SK-N-SH treated with all-trans-retinoic acid at 6 μM for 48 hours (cell line): ENCODE measurements at regions not wholly inside any gene's neighbourhood (a gene's known extent, or its start where the extent isn't known, plus 50 kb on each side); places are given as distances from the start of the nearest gene placed in this dataset.

Experiments
- CREB5 ChIP-seq: fragments of 250-450 bp; sonication (Bioruptor Pico); IDR thresholded peaks from 2 replicates; pipeline ENCODE4 v1.5.1; 2020; ENCODE audit warnings: low read depth, mild to moderate bottlenecking, moderate library complexity
- CSDC2 ChIP-seq: fragments of 250-450 bp; sonication (Bioruptor Pico); IDR thresholded peaks from 2 replicates; pipeline ENCODE4 v1.5.0; 2020; ENCODE audit warnings: mild to moderate bottlenecking, moderate library complexity
- GLIS3 ChIP-seq: fragments of 250-450 bp; sonication (Bioruptor Pico); IDR thresholded peaks from 2 replicates; pipeline ENCODE4 v1.5.0; 2020; ENCODE audit warnings: mild to moderate bottlenecking, moderate library complexity
- SNAI2 ChIP-seq: fragments of 250-450 bp; sonication (Bioruptor Pico); IDR thresholded peaks from 2 replicates; pipeline ENCODE4 v1.5.0; 2020; ENCODE audit warnings: mild to moderate bottlenecking, moderate library complexity
- ZNF8 ChIP-seq: fragments of 450-650 bp; formaldehyde crosslinking; IDR thresholded peaks from 2 replicates; pipeline ENCODE4 v1.5.0; 2020; ENCODE audit warnings: mild to moderate bottlenecking, moderate library complexity
- TF ChIP-seq, protein P1 (sequence below): fragments of 250-450 bp; sonication (Bioruptor Pico); IDR thresholded peaks from 2 replicates; pipeline ENCODE4 v1.5.1; 2021; ENCODE audit warnings: mild to moderate bottlenecking, moderate library complexity

DNA sequence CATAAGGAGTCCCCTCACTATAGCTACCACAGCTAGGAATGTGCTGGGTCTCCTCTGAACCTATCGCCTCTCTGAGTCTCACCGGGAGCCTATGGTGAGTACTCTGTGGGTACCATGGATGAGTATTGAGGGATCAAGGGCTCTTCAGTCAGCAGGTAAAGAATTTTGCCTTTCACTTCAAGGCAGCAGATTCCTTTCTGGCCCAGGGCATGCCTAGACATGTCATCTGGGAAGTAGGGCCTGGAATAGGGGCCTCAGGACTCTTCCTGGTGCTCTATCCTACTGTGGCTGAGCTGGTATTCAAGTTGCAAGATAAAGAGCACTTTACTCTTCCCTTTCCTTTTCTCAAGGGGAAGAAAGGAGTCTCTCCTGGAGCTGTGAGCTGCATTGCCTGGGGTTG is 85.6 kb upstream of the LHCGR start:
- TF ChIP-seq GLIS3 (no peak), SNAI2 (CRISPR knock-in tag) (no peak), CSDC2 (CRISPR knock-in tag) (no peak), CREB5 (CRISPR knock-in tag) (no peak), ZNF8 (CRISPR knock-in tag) (no peak)
- TF ChIP-seq, protein P1, sequence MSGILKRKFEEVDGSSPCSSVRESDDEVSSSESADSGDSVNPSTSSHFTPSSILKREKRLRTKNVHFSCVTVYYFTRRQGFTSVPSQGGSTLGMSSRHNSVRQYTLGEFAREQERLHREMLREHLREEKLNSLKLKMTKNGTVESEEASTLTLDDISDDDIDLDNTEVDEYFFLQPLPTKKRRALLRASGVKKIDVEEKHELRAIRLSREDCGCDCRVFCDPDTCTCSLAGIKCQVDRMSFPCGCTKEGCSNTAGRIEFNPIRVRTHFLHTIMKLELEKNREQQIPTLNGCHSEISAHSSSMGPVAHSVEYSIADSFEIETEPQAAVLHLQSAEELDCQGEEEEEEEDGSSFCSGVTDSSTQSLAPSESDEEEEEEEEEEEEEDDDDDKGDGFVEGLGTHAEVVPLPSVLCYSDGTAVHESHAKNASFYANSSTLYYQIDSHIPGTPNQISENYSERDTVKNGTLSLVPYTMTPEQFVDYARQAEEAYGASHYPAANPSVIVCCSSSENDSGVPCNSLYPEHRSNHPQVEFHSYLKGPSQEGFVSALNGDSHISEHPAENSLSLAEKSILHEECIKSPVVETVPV (CRISPR knock-in tag): no peak
